T1000 (cell line): ENCODE measurements at regions not wholly inside any gene's neighbourhood (a gene's known extent, or its start where the extent isn't known, plus 50 kb on each side); places are given as distances from the start of the nearest gene placed in this dataset.

Source experiments
- DNase-seq: peaks from one replicate; lab custom pipeline; 2025; ENCODE audit warnings: mixed read lengths; lab: John Stamatoyannopoulos, UW

DNA sequence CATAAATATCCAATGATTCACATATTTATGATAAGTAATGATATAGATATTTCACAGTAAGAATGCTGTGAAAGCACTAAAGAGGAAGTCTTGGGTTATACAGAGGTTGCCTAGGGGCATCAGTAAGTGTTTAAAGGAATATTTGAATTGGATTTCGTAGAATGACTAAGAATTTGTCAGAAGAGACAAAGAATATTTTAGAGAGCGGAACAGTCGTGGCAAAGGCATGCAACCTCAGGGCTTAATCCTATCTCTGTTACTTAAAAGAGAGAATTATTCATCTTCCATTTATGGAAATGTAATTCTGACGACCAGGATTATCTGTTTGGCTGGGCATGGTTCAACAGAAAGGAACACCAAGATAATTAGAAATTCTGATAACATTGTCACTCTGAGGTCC lies 171.9 kb upstream of the NR5A2 start:
- DNase-seq = no peak

DNA sequence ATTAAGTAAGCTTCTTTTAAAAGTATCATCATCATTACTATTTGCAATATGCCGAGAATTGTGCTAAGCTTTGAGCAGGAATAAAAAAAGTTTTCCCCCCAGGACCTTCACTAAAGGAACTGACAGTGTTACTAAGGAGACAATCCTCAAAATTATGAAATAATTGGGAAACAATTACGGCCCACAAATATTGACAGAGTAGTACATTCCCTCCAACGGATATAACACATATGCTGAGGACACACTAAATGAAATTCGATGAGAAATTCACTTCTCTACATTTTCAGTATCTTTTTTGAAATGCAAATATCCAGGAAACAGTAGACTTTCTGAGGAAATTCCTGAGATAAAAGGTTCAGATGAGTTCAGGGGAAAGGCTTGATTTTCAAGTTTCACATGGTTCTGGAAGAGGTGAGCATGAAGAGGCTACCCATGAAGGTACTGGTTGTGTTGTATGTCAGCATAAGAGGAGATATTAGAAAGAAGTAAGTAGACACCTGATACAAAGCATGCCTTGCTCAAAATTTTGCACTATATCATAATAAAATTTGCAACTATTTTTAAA lies 171.2 kb upstream of the NR5A2 start:
- no peak for DNase-seq

- no peak for DNase-seq
These were observed 170.4 kb upstream of the NR5A2 start for GRCh38 chr1:199857108-199857507.

DNA sequence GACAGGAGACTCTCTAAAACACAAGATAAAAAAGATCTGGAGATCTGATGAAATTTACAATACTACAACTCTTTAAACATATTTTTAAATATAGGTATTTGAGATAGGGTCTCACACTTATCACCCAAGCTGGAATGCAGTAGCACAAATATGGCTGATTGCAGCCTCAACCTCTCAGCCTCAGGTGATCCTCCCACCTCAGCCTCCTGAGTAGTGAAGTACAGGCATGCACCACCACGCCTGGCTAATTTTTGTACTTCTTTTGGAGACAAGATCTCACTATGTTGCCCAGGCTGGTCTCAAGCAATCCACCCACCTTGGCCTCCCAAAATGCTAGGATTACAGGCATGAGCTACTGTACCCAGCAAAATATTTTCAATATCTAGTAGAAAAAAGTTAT lies 170.0 kb upstream of the NR5A2 start:
- DNase-seq = no peak

DNA sequence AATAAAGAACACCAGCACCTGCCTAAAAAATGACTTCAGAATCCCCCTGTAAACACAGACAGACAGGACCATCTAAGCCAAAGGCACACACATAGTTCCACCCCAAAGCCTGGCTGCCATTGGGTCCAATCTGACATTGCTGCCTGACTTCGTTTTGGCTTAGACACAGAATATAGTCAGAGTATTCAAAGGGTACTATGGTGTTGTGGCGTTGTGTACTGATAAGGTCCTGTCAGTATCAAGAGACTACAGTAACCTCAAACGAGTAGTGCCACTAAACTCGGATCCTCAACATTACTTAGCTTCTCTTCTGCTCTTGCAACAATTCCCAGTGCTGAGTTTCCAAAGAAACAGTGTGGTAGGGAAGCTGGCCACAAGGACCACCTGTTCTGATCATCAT lies 169.3 kb upstream of the NR5A2 start:
- no peak for DNase-seq

- DNase-seq = no peak
These were observed 168.7 kb upstream of the NR5A2 start for GRCh38 chr1:199858856-199859255.

DNA sequence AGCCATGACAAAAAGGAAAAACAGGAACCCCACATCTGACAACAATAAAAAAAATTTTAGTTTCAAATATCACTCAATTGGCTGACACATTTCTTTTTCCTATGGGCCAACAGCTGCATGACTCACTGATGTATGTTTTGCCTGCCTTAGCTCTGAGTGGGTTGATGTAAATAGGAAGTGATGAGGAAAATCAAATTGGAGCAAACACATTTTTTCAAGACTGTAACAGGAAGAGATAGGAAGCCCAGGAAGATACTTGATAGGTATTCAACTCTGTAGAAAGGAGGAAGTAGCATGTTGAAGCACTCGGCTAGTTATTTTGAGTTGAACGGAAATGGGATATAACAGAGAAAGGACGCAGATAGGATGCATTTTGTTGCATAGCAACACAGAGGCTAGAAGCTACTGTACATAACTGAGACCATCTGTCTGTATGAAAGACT lies 168.0 kb upstream of the NR5A2 start:
- DNase-seq = peak; percentile 28

GRCh38 chr1:199861020-199861795 lies 166.3 kb upstream of the NR5A2 start:
- DNase-seq = no peak

- DNase-seq = no peak
These were observed 165.5 kb upstream of the NR5A2 start for GRCh38 chr1:199862047-199862446.

GRCh38 chr1:199866210-199866617 lies 161.3 kb upstream of the NR5A2 start:
- no peak for DNase-seq

DNA sequence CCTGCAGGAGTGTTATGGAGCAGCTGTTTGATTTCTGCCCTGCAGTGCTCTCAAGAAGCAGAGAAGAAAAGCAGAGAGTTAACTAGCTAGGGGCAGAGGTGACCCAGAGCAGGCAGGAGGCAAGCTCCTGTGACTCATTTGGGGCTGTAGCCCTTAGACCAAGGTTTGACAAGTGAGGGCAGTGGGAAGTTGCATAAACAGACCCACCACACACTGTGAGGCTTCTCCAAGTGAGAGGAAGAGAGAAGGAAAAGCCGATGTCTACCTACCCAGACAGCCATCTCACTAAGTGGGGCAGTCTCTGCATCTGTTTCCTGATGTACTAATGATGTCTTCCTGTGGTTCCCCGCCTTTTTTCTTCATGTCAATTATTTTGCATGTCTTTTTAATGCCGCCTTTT lies 159.9 kb upstream of the NR5A2 start:
- DNase-seq = no peak

GRCh38 chr1:199868777-199869176 lies 158.7 kb upstream of the NR5A2 start:
- DNase-seq = no peak

DNA sequence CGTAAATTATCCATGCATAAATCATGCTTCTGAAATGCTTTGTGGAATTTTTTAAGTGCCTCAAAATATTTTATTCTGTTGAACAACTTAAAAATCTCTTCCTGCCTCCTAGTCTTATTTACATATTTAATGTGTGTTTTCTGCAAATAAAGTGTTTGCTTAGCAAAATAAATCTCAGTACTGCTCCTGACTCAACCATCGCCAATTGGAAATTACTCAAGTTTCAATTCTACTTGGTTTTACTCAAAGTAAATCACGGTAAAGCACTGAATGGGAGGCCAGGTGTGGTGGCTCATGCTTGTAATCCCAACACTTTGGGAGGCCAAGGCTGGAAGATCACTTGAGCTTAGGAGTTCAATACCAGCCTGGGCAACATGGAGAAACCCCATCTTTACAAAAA lies 152.2 kb upstream of the NR5A2 start:
- no peak for DNase-seq

- no peak for DNase-seq
These were observed 151.7 kb upstream of the NR5A2 start for GRCh38 chr1:199875856-199876255.

- DNase-seq = no peak
These were observed 149.8 kb upstream of the NR5A2 start for GRCh38 chr1:199877526-199878384.

DNA sequence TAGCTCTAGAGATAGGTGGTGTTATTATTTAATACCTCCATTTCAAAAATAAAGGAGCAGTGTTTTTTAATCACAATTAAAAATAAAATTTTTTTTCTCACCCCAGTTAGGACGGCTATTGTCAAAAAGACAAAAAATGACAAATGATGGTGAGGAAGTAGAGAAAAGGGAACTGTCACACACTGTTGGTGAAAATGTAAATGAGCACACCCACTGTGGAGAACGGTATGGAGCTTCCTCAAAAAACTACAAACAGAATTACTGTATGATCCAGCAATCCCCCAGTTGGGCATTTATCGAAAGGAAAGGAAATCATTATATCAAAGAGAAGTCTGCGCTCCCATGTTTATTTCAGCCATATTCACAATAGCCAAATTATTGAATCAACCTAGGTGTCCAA lies 148.7 kb upstream of the NR5A2 start:
- no peak for DNase-seq

DNA sequence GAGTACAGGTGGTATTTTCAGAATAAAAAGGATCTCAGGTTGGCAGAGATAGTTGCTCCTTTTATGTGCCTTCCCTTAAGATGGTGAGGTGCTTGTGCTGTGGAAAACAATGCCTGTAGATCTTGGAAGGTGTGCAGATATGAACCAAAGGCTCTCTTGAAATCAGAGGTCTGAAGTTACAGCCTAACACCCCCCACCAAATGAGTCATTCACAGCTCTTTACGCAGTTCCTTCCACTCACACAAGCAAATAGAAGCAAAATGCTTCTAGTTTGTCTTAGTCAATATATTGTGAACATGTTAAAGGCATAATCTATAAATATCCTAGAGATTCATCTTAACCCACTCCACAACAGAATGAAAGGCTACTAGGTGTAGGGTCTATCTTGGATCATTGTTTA lies 128.9 kb upstream of the NR5A2 start:
- DNase-seq = no peak

DNA sequence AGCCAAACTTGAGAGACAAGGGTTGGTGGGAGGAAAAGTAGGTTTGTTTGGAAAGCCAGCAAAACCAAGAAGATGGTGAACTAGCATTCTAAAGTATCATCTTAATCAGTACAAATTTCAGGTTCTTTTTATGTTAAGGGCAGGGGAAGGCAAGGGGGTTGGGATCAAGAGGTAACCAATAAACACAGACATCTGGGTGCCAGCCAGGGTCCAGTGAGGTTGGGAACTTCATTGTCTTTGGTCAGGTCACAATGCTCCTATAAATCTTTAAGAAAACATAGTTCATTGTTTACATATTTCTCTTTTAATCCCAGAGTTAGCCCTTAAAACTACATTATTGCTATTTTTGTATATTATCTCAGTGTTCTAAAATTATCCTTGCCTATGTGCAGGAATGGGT lies 126.2 kb upstream of the NR5A2 start:
- DNase-seq = no peak

- no peak for DNase-seq
These were observed 120.1 kb upstream of the NR5A2 start for GRCh38 chr1:199907361-199907760.

GRCh38 chr1:199909137-199909536 lies 118.4 kb upstream of the NR5A2 start:
- DNase-seq = no peak

DNA sequence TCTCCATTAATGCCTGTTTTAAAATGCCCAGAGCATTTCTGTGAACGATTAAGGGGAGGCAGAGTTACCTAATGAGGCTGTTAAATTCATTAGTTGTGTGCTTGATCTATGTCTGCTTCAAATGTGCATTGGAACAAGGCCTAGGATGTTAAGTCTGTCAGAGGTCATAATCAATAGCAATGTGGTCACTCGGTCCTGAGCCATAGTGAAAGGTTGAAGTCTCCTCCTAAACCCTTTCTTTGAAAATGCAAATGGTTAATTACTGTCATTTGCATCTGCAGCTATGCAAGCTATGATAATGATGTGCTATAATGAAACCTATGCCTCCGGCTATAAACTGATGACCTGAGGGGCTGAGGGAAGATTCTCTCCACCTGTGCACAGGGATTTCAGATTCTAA lies 114.2 kb upstream of the NR5A2 start:
- no peak for DNase-seq

- no peak for DNase-seq
These were observed 113.0 kb upstream of the NR5A2 start for GRCh38 chr1:199914546-199914945.

DNA sequence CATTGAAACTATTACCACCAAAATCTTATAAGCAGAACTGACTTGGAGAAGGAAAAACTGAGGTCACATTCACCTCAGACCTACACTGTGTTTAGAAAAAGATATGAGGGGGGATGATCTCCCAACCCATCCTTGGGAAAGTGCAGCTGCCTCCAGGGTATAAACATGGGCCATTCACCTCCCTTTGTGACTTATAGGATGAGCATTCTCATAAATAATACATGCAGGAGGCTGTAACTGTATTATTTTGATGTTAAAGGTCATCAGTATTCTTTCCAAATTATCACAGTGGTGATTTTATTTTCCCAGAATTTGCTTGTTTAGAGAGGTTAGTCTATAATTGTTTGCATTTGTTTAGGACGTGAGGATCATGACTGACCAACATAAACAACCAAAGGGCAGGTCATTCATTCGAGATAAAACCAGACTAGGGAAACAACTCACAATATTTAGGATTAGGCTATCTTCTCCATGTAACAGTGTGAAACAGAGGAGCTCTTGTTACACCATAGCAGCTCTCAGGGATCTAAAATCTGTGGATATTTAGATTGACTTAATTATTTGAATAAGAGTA lies 109.2 kb upstream of the NR5A2 start:
- DNase-seq = peak; percentile 17
